ENCODE measurements at regions not wholly inside any gene's neighbourhood (a gene's known extent, or its start where the extent isn't known, plus 50 kb on each side); places are given as distances from the start of the nearest gene placed in this dataset.
"Not testable (repeated sequence)": the region's sequence is repeated elsewhere in the genome, so short reads cannot be mapped to it uniquely, and the experiment has no call there.

DNA sequence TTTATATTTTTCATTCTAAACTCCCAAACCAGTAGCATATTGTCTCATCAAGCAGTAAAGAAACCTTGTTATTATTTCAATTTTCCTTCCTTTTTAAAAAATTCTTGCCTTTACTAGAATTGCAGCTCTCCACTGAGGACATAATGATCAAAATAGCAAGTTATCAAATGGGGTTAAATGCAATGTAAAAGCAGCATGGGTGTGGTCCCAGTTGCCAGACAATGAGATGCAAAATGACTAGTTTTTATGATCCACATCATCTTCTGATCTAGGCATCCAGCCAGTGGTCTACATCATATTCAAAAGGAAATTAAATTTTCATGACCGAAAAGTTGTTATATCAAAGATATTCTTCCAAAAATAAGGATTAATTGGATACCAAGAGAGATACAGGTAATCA lies 427.9 kb upstream of the SMIM31 start:
- TF ChIP-seq, protein P1, sequence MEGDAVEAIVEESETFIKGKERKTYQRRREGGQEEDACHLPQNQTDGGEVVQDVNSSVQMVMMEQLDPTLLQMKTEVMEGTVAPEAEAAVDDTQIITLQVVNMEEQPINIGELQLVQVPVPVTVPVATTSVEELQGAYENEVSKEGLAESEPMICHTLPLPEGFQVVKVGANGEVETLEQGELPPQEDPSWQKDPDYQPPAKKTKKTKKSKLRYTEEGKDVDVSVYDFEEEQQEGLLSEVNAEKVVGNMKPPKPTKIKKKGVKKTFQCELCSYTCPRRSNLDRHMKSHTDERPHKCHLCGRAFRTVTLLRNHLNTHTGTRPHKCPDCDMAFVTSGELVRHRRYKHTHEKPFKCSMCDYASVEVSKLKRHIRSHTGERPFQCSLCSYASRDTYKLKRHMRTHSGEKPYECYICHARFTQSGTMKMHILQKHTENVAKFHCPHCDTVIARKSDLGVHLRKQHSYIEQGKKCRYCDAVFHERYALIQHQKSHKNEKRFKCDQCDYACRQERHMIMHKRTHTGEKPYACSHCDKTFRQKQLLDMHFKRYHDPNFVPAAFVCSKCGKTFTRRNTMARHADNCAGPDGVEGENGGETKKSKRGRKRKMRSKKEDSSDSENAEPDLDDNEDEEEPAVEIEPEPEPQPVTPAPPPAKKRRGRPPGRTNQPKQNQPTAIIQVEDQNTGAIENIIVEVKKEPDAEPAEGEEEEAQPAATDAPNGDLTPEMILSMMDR (IDR thresholded peaks at IDR 0.05), result no peak
- Mint-ChIP-seq H3K9me3 (no peaks in the 10 kb centered on the region), H3K4me1 (no peaks in the 10 kb centered on the region), H3K4me3 (no peak overlapping the region), H3K36me3 (ENCODE audit: low read depth) (no peaks in the 10 kb centered on the region), H3K27ac (no peak overlapping the region), H3K27me3 (ENCODE audit: low read depth, poor library complexity) (no peaks in the 10 kb centered on the region)
- DNase-seq, result no peak

DNA sequence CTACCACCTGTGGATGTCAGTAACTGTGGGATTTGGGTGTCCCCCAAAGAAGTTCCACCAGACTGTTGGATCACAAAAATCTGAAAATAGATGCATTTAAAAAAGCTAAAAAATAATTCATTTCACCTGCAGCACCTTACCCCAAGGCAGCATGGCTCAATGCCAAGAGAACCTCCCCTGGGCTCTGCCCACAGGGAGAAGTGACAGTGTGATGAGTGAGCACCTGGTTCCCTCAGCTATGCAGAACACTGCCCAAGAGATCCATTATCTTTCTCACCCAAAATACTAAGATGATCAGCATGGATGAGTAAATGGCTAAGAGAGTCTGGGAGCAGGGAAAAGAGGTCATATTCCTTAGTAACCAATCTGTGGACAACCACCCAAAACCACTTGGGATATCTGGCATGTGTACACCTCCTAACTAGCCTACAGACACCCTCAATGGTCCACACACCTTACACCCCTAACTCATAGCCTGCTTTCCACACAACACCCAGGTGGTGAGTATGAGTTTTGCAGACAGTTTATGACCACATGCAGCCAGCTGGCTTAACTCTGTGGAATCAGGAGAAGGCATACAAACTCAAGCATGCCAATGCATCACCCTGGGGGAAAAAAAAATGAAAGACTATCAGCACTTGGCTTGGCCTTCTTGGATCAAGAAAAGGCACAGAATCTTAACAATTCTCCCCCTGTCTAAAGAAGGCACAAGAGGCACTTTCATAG lies 416.5 kb upstream of the SMIM31 start:
- TF ChIP-seq, protein P1 (IDR thresholded peaks at IDR 0.05), result no peak
- no peaks in the 10 kb centered on the region for H3K27me3 Mint-ChIP-seq (ENCODE audit: low read depth, poor library complexity)
- H3K27ac Mint-ChIP-seq, result no peak overlapping the region
- DNase-seq, result no peak
- no peaks in the 10 kb centered on the region for H3K36me3 Mint-ChIP-seq (ENCODE audit: low read depth)
- peaks cover 22% of the 10 kb centered on the region for H3K9me3 Mint-ChIP-seq
- no peak overlapping the region for H3K4me3 Mint-ChIP-seq
- H3K4me1 Mint-ChIP-seq, result no peaks in the 10 kb centered on the region

DNA sequence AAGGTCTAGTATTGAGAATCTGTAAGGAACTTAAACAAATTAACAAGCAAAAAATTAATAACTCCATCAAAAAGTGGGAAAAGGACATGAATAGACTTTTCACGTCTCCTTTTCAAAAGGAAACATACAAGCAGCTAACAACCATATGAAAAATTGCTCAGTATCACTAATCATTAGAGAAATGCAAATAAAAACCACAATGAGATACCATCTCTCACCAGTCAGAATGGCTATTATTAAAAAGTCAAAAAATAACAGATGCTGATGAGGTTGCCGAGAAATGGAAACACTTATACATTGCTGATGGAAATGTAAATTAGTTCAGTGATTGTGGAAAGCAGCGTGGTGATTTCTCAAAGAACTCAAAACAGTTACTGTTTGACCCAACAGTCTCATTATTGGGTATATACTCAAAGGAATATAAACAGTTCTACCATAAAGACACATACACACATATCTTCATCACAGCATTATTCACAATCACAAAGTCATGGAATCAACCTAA lies 410.4 kb upstream of the SMIM31 start:
- H3K4me1 Mint-ChIP-seq, result no peaks in the 10 kb centered on the region
- no peaks in the 10 kb centered on the region for H3K36me3 Mint-ChIP-seq (ENCODE audit: low read depth)
- no peaks in the 10 kb centered on the region for H3K27me3 Mint-ChIP-seq (ENCODE audit: low read depth, poor library complexity)
- H3K9me3 Mint-ChIP-seq, result peaks cover 13% of the 10 kb centered on the region
- H3K27ac Mint-ChIP-seq, result no peak overlapping the region
- DNase-seq, result no peak
- TF ChIP-seq, protein P1 (IDR thresholded peaks at IDR 0.05), result no peak
- no peak overlapping the region for H3K4me3 Mint-ChIP-seq

DNA sequence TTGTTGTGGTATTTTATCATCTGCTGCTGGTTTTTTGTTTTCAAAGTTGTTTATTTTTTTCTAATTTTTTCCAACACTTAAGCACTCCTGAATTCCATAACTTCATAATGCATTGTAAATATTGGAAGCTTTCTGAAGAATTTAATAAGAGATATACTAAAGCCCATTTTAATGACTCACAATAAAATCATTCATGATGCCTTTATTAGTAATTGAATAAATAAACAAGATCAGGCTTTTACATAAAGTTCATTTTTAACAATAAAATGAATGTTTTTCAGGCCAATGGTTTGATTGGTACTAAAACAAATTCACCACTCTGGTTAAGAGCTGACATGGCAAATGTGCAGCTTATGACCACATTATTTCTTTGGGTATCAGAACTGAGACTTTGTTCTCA lies 408.2 kb upstream of the SMIM31 start:
- H3K27ac Mint-ChIP-seq, result no peak overlapping the region
- no peak for DNase-seq
- TF ChIP-seq, protein P1 (IDR thresholded peaks at IDR 0.05), result no peak
- no peaks in the 10 kb centered on the region for H3K36me3 Mint-ChIP-seq (ENCODE audit: low read depth)
- H3K4me1 Mint-ChIP-seq, result no peaks in the 10 kb centered on the region
- no peaks in the 10 kb centered on the region for H3K27me3 Mint-ChIP-seq (ENCODE audit: low read depth, poor library complexity)
- H3K4me3 Mint-ChIP-seq, result no peak overlapping the region
- H3K9me3 Mint-ChIP-seq, result peaks cover 11% of the 10 kb centered on the region

DNA sequence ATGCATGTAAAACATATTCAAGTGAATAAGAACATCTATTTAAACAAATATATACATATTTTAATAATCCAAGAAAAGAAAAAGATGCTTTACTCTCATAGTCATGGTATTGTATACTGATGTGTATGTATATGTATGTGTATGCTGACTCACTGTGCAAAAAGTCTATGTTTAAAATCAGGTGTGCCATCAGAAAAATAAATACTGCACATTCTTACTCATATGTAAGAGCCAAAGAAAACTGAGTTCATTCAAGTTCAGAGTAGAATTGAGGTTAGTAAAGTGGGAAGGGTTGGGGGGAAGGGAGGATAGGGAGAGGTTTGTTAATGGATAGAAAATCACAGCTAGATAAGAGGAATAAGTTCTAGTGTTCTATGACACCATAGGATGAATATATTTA lies 403.9 kb upstream of the SMIM31 start:
- TF ChIP-seq, protein P1 (IDR thresholded peaks at IDR 0.05), result no peak
- Mint-ChIP-seq H3K4me3 (no peak overlapping the region), H3K27ac (no peak overlapping the region), H3K9me3 (no peaks in the 10 kb centered on the region), H3K4me1 (no peaks in the 10 kb centered on the region), H3K36me3 (ENCODE audit: low read depth) (no peaks in the 10 kb centered on the region), H3K27me3 (ENCODE audit: low read depth, poor library complexity) (no peaks in the 10 kb centered on the region)
- DNase-seq, result no peak

DNA sequence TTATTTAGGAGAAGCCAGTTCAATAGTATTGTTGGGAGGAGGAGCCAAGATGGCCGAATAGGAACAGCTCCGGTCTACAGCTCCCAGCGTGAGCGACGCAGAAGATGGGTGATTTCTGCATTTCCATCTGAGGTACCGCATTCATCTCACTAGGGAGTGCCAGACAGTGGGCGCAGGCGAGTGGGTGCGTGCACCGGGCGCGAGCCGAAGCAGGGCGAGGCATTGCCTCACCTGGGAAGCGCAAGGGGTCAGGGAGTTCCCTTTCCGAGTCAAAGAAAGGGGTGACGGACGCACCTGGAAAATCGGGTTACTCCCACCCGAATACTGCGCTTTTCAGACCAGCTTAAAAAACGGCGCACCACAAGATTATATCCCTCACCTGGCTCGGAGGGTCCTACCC lies 403.2 kb upstream of the SMIM31 start:
- not testable (repeated sequence) for H3K27ac Mint-ChIP-seq; H3K4me3 Mint-ChIP-seq; H3K4me1 Mint-ChIP-seq; H3K27me3 Mint-ChIP-seq (ENCODE audit: low read depth, poor library complexity); H3K36me3 Mint-ChIP-seq (ENCODE audit: low read depth); DNase-seq; H3K9me3 Mint-ChIP-seq

Data from nephron progenitor cell (in vitro differentiated cells).